ENCODE measurements at regions not wholly inside any gene's neighbourhood (a gene's known extent, or its start where the extent isn't known, plus 50 kb on each side); places are given as distances from the start of the nearest gene placed in this dataset.
"Not testable (repeated sequence)": the region's sequence is repeated elsewhere in the genome, so short reads cannot be mapped to it uniquely, and the experiment has no call there.

- DNase-seq = no peak
Observed at GRCh38 chr9:18299449-18299848, 174.5 kb upstream of the ADAMTSL1 start.

DNA sequence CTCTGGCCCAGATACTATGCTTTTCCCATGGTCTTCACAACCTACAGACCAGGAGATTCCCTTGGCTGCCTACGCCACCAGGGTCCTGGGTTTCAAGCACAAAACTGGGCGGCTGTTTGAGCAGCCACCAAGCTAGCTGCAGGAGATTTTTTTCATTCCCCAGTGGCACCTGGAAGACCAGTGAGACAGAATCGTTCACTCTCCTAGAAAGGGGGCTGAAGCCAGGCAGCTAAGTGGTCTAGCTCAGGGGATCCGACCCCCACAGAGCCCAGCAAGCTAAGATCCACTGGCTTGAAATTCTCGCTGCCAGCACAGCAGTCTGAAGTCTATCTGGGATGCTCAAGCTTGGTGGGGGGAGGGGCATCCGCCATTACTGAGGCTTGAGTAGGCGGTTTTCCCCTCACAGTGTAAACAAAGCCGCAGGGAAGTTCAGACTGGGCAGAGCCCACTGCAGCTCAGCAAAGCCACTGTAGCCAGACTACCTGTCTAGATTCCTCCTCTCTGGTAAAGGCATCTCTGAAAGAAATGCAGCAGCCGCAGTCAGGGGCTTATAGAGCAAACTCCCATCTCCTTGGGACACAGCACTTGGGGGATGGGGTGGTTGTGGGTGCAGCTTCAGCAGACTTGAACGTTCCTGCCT is 168.7 kb upstream of the ADAMTSL1 start:
- not testable (repeated sequence) for DNase-seq

DNA sequence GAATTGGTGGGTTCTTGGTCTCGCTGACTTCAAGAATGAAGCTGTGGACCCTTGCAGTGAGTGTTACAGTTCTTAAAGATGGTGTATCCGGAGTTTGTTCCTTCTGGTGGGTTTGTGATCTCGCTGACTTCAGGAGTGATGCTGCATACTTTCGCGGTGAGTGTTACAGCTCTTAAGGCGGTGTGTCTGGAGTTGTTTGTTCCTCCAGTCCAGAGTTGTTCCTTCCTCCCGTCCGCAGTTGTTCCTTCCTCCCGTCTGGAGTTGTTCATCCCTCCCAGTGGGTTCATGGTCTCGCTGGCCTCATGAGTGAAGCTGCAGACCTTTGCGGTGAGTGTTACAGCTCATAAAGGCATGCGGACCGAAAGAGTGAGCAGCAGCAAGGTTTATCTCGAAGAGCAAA is 159.6 kb upstream of the ADAMTSL1 start:
- no peak for DNase-seq

- DNase-seq = no peak
Observed at GRCh38 chr9:18317896-18318295, 156.1 kb upstream of the ADAMTSL1 start.

DNA sequence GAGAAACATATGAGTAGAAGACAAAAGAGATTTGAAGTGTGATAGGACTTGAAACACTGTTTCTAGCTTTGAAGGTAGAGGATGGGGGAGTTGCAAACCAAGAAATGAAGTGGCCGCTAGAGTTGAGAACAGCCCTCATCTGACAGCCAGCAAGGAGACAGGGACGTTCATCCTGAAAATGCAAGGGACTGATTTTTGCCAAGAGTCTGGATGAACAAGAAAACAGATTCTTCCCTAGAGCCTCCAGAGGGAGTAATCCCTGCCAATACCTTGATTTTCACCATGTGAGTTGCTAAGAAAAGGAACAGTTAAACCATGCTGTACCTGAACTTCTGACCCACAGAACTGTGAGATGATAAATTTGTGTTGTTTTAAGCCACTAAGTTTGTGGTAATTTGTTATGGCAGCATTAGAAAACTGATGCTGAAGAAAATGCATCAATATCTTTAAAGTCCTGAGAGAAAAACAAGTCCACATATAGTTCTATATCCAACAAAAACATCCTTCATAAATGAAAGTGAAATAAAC is 154.0 kb upstream of the ADAMTSL1 start:
- DNase-seq = no peak

DNA sequence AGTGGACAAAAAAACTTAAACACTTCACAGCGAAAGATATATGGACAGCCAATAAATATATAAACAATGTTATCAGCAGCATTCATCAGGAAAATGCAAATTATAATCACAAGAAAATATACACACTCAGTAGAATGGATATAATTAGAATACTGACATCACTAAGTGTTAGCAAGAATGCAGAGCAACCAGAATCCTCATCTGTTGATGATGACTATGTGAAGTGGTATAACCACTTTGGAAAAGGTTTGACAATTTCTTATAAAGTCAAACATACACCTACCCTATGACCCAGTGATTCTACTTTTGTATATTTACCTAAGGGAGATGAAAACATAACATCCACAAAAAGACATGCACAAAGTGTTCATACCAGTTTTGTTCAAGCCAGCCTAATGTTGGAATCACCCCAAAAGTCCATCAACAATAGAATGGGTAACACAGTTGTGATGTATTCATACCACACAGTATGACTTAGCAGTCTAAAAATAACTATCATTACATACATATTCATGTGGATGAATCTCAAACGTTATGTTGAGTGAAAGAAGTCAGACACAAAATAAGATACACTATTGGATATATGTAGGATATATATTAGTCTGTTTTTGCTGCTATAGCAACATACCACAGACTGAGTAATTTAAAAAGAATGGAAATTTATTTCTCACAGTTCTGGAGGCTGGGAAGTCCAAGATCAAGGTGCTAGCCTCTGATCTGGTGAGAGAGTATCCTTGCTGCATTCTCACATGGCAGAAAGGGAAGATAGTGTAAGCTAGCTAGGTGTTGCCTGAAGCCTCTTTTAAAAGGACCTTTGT is 148.8 kb upstream of the ADAMTSL1 start:
- DNase-seq = no peak

- not testable (repeated sequence) for DNase-seq
Observed at GRCh38 chr9:18325746-18326011, 148.3 kb upstream of the ADAMTSL1 start.

DNA sequence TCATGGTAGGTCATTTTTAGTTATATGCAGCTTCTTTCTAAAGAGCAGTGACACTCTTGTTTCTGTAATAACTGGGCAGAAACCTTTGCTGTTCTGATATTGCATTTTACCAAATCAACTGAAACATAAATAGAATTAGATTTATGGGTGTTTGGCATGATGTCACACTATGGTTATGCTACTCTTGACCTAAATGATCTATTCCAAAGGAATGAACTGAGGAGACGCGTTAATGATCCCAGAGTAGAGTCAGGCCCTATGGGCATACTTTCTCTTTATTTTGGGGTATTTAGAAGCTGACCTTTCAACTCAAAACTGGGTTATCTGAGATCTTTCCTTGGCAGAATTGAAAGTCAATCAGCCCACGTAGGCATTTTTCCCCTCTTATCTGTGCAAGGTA is 146.8 kb upstream of the ADAMTSL1 start:
- no peak for DNase-seq

DNA sequence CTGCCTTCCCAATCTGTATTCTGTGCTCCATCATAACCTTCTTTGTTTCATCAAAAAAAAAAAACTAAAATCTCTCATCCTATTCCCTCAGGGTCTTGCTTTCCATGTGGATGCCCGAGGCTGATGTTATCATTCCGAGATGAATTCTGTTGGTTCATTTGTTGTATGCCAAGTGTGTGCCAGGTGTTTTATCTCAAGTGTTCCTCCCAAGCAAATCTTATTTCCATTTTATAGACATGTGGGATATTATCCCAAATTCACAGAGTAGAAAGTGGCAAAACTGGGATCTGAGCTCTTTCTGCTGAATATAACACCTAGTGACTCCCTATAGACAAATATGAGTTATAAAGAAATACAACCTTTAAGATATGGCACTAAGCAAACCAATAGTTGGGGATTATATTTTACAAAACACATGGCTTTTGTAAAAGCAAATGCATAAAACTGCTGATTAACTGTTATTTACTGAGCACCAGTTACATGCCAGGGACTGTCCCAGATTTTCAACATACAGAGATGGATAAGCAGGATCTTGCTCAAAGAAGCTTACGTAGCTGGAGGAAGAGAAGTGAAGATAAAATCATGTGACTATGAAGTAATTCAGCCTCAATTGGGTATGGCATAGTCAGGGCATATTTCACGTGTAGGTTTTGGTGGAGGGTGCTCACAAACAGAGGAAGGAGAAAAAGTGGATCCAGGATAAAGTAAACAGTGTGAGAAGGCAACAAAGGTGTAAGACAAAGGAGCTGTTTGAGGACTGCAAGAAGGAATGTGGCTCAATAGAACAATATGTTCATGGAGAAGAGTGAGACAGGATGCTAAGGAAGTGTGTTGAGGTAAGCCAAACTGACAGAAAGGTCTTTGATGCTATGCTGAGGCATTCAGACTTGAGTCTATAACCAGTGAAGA is 143.3 kb upstream of the ADAMTSL1 start:
- DNase-seq = no peak

GRCh38 chr9:18331310-18331684 is 142.7 kb upstream of the ADAMTSL1 start:
- DNase-seq = no peak

DNA sequence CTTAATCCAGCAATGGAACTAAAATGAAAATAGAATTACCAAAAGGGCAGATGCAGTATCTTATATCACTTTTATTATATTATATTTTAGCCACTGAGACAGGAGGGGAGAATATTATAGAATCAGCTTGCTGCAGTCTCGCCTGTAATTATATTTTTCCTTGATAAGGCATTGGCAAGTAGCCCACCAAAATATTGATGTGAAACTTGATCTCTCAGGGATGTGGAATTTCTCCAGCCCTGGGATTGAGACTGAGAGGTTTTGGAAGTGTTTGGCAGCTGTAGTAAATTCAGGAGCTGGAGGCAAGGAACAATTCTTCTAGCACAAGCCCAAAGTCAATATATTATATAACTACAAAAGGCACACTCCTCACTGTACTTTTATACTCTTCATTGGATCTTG is 142.1 kb upstream of the ADAMTSL1 start:
- no peak for DNase-seq

DNA sequence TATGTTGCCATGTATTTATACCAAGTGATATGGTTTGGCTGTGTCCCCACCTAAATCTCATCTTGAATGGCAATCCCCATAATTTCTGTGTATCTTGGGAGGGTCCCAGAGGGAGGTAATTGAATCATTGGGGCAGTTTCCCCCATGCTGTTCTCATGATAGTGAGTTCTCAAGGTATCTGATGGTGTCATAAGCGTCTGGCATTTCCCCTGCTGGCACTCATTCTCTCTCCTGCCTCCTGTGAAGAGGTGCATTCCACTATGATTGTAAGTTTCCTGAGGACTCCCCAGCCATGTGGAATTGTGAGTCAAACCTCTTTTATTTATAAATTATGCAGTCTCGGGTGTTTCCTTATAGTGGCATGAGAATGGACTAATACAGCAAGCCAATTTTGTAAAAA is 140.8 kb upstream of the ADAMTSL1 start:
- DNase-seq = no peak

DNA sequence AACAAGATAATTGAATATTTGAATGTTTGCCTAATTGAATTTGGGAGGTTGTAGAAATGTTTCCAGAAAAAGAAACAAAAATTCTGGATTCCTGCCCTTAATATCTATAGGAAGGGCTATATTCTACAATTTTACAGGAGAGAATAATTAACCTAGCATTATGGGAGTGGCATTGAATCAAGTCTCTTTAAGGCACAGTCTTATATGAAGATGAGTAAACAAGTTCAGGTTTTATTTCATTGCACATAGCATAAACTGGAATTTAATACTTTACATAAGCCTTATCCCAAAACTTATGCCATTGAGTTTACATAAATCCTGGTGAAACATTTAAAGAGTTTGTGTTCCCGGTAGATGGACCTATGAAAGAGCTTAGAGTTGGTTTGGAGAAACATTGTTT is 138.1 kb upstream of the ADAMTSL1 start:
- no peak for DNase-seq

- DNase-seq = no peak
Observed at GRCh38 chr9:18338042-18338441, 135.9 kb upstream of the ADAMTSL1 start.

DNA sequence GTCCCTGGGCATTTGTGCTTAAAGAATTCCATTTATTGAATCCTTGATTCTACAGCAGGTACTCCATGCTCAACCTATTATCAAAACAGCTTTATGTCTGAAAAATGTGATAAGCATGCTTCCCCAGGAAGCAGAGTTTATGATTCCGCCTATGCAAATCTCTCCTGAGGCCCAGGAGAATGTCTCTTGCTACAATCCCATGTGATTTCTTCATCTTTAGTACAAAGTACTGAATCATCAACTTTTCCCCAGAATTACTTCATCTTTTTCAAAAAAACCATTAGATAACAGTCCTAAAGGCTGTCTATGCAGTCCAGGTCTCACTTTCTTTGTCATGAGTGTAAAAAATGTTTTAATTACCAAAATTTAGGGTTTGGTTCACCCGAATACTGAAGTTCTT is 130.2 kb upstream of the ADAMTSL1 start:
- DNase-seq = no peak

- no peak for DNase-seq
Observed at GRCh38 chr9:18346745-18347144, 127.2 kb upstream of the ADAMTSL1 start.

DNA sequence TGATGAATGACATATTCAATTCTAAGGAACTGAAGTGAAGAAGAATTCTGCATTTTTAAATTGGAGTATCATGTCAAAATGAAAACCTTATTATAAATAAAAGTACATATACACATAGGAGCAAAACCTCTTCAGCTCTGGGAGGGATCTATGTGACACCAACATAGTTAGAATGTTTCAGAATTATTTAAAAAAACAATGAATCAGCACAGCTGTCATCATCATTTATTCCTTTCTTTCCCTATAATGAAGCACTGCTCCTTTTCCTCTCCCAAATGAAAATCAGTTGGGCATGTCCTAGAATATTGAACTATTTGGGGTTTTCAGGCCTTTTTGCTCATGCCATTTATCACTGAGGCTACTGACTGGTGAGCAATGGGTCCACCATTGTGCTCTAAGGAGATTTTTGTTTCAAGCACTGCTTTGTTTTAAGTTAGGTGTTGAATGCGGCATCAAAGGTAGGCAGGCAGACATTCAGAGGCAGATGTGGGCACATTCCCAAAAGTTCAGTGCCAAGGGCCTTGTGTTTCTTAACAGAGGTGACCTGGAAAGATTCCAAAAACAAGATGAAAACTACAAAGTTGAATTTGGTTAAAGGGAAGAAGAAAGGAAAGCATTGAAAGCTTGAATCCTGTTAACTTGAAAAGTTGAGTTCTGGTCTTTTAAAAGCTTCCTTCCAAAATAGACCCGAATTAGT is 126.4 kb upstream of the ADAMTSL1 start:
- DNase-seq = no peak

- no peak for DNase-seq
Observed at GRCh38 chr9:18348083-18348475, 125.9 kb upstream of the ADAMTSL1 start.

DNA sequence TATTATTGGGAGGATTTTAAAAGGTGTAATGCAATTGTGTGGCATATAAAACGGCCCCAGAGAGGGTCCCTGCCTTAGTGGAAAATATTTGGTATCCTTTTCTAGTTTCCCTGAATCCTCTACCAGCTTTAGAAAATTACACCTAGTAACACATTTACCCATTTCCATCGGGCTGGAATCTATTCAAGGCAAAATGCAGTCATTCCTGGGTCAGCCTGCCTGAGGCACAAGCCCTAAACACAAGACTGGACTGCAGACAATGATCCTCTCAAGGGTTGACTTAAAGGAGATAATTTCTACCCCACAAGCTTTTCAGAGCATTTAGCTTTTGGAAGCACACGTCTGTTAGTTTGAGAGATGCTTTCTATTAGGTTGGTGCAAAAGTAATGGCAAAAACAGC is 124.4 kb upstream of the ADAMTSL1 start:
- no peak for DNase-seq

DNA sequence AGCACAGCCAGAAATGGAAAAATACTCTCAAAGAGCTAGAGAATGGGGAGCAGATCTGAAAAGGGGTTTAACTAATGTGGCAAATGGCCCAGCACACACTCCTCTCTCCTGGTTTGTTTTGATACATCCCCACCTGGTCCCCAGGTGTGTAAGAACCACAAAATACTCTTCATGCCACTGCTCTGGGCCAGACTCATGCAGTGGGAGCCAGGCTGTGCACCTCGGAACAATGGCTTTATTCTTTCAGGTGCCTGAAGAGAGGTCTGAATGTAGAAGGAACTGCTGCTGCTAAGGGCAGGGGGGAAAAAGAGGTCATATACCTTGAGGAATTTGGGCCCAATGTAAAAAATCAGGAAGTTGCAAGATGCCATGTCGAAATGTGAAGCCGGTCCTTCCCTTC is 123.9 kb upstream of the ADAMTSL1 start:
- DNase-seq = no peak

- DNase-seq = no peak
Observed at GRCh38 chr9:18350995-18351595, 122.9 kb upstream of the ADAMTSL1 start.

DNA sequence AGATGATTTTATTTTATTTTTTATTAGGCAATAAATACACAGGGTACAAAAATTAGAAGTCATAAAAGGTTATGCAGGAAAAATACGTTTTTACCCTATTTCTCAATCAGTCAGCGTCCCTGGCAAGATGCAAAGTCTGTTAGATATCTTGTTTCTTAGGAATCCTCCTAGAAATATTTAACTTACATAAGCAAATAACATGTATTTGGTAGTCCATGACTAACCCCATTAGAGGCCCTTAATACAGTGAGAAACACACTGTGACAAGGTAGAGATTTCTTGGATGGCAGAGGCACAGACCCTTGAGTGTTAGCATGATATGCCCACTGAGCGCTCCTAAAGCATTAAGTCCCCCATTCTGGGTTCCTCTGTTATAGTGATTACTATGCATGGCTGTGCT is 121.2 kb upstream of the ADAMTSL1 start:
- no peak for DNase-seq

DNA sequence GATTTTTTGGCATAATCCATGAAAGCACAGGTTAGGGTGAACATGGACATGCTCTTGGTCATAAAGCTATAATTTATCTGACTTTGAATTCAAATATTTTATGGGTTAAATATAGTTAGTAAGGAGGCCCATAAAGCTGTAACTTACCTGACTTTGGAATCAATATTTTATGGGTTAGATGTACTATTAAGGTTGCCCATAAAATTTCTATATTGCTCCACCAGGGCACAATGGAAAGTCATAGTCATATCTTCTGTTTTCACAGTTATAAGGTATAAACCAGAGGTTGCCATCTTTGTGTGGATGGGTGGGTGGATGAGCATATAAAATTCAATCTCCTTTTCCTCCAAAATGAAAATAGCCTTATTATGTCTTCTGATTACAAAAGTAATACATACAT is 120.5 kb upstream of the ADAMTSL1 start:
- no peak for DNase-seq

Data from stimulated activated CD4-positive, alpha-beta T cell treated with anti-CD3 and anti-CD28 coated beads, Interleukin-4, amount 100 ng/mL, for 4 hours (primary cell).